ENCODE measurements at regions not wholly inside any gene's neighbourhood (a gene's known extent, or its start where the extent isn't known, plus 50 kb on each side); places are given as distances from the start of the nearest gene placed in this dataset.

DNA sequence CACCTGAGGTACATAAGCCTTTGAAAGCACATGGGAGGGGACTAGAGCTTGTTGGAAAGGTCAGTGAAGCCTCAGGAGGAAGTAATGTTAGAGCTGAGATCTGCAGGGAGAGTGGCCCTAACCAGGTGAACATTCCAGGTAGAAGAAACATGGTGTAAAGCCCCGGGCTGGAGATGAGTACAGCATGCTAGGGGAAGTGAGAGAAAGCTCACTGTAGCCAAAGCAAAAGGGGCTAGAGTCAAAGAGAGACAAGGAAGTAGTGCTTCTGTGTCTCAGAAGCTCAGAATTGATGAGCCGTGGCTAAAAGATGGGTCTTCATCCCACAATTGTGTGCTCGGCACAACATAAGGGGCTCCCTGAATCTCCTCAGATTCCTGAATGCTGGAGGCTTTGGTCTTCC, 481.8 kb downstream of the XYLT1 start:
- TF ChIP-seq, protein P1, sequence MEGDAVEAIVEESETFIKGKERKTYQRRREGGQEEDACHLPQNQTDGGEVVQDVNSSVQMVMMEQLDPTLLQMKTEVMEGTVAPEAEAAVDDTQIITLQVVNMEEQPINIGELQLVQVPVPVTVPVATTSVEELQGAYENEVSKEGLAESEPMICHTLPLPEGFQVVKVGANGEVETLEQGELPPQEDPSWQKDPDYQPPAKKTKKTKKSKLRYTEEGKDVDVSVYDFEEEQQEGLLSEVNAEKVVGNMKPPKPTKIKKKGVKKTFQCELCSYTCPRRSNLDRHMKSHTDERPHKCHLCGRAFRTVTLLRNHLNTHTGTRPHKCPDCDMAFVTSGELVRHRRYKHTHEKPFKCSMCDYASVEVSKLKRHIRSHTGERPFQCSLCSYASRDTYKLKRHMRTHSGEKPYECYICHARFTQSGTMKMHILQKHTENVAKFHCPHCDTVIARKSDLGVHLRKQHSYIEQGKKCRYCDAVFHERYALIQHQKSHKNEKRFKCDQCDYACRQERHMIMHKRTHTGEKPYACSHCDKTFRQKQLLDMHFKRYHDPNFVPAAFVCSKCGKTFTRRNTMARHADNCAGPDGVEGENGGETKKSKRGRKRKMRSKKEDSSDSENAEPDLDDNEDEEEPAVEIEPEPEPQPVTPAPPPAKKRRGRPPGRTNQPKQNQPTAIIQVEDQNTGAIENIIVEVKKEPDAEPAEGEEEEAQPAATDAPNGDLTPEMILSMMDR (IDR thresholded peaks at IDR 0.05; ENCODE audit: insufficient read depth, low read depth, low read length): no peak
- no peak for TF ChIP-seq EZH2 (IDR thresholded peaks at IDR 0.05; ENCODE audit: insufficient read depth, low read length)

Measured in astrocyte (in vitro differentiated cells and primary cell).